ENCODE measurements at regions not wholly inside any gene's neighbourhood (a gene's known extent, or its start where the extent isn't known, plus 50 kb on each side); places are given as distances from the start of the nearest gene placed in this dataset.

- no peak for TF ChIP-seq BCLAF1 (IDR thresholded peaks at IDR 0.05)
- no peak for TF ChIP-seq TEAD2 (CRISPR knock-in tag; IDR thresholded peaks at IDR 0.05)
- no peak for TF ChIP-seq HHEX (CRISPR knock-in tag; IDR thresholded peaks at IDR 0.05)
- no peak for TF ChIP-seq ZNF747 (CRISPR knock-in tag; IDR thresholded peaks at IDR 0.05; ENCODE audit: borderline replicate concordance)
- TF ChIP-seq SRF (IDR thresholded peaks at IDR 0.05; ENCODE audit: low read depth, low read length), result no peak
- TF ChIP-seq HIVEP1 (CRISPR knock-in tag; IDR thresholded peaks at IDR 0.05), result no peak
- no peak for TF ChIP-seq NAIF1 (CRISPR knock-in tag; IDR thresholded peaks at IDR 0.05; ENCODE audit: borderline replicate concordance)
Observed at GRCh38 chr20:11608736-11609135, 309.0 kb upstream of the BTBD3 start (continued).

- no peak overlapping the region for H3K4me2 ChIP-seq (ENCODE audit: low read depth, low read length)
- H3K4me1 ChIP-seq (ENCODE audit: insufficient read depth, low read length), result no peaks in the 10 kb centered on the region
- H3K4me3 ChIP-seq (replicated peaks in 1 of 3; ENCODE audit: insufficient read depth in 1 of 3, low read depth in 2 of 3, low read length in 3 of 3), result no peak overlapping the region
- no peaks in the 10 kb centered on the region for H3K9me3 ChIP-seq (ENCODE audit: low read length)
- no peaks in the 10 kb centered on the region for H3K79me2 ChIP-seq (ENCODE audit: insufficient read depth, low read length)
- BruUV-seq (replicated peaks), result no TSS peak
- no peak overlapping the region for H3K9ac ChIP-seq (ENCODE audit: insufficient read depth, low read depth, low read length)
- no peaks in the 10 kb centered on the region for H4K20me1 ChIP-seq (ENCODE audit: insufficient read depth, low read length)
- DNase-seq (ENCODE audit: low spot score) (no peak), ATAC-seq (no peak), FAIRE-seq (no peak)
- no peaks in the 10 kb centered on the region for H3K27me3 ChIP-seq (ENCODE audit: control insufficient read depth in 1 of 2, insufficient read depth in 2 of 2, low read length in 2 of 2)
- H3K36me3 ChIP-seq (replicated peaks in 1 of 2; ENCODE audit: control insufficient read depth in 1 of 2, insufficient read depth in 2 of 2, low read length in 2 of 2), result no peaks in the 10 kb centered on the region
- in situ Hi-C loops (cut with HindIII; ENCODE audit: extremely low pct_ligation_motif_present, low pct_unique_long_range_greater_than_20kb) (no loop called here), intact Hi-C loops (cut with micrococcal nuclease; ENCODE audit: unreplicated experiment) (no loop called here)
- POLR2A ChIA-PET, result no interaction called here
- no peak overlapping the region for H2AFZ ChIP-seq (ENCODE audit: low read length)
- H3K27ac ChIP-seq (ENCODE audit: extremely low read length, insufficient read depth, low read length), result no peak overlapping the region
- CTCF ChIA-PET (ENCODE audit: low intra/inter-chr PET ratio, low total read pairs), result no interaction called here
- 15% methylated on average over 3 of the region's 3 CpGs for WGBS (ENCODE audit: low lambda C conversion rate)
- TF ChIP-seq TGIF2 (CRISPR knock-in tag; IDR thresholded peaks at IDR 0.05), result no peak
- no peak for TF ChIP-seq GATAD1 (CRISPR knock-in tag; IDR thresholded peaks at IDR 0.05)
- no peak for TF ChIP-seq TFE3 (CRISPR knock-in tag; IDR thresholded peaks at IDR 0.05)
- no peak for TF ChIP-seq GABPA (IDR thresholded peaks at IDR 0.05; ENCODE audit: low read depth, low read length)
- TF ChIP-seq GABPA (CRISPR knock-in tag; IDR thresholded peaks at IDR 0.05; ENCODE audit: low read depth), result no peak
- TF ChIP-seq MTF1 (CRISPR knock-in tag; IDR thresholded peaks at IDR 0.05), result no peak
- no peak for TF ChIP-seq JUN (CRISPR knock-in tag; IDR thresholded peaks at IDR 0.05)
- no peak for TF ChIP-seq BRCA1 (CRISPR knock-in tag; IDR thresholded peaks at IDR 0.05)
- no peak for TF ChIP-seq TBX2 (CRISPR knock-in tag; IDR thresholded peaks at IDR 0.05; ENCODE audit: borderline replicate concordance)
- no peak for TF ChIP-seq SOX5 (CRISPR knock-in tag; IDR thresholded peaks at IDR 0.05; ENCODE audit: borderline replicate concordance)
- no peak for TF ChIP-seq PTBP1 (IDR thresholded peaks at IDR 0.05; ENCODE audit: low read depth, low read length, poor library complexity, severe bottlenecking)
- TF ChIP-seq PLRG1 (conservative IDR thresholded peaks at IDR 0.05), result no peak
- TF ChIP-seq ZNF883 (CRISPR knock-in tag; IDR thresholded peaks at IDR 0.05; ENCODE audit: not compliant biosample characterization), result no peak
- TF ChIP-seq BCLAF1 (IDR thresholded peaks at IDR 0.05), result no peak
Observed at GRCh38 chr20:11624704-11625103, 293.0 kb upstream of the BTBD3 start.
